C4-2B (cell line): ENCODE measurements at regions not wholly inside any gene's neighbourhood (a gene's known extent, or its start where the extent isn't known, plus 50 kb on each side); places are given as distances from the start of the nearest gene placed in this dataset.

ENCODE experiments used
- ZFX ChIP-seq: fragments of 450-650 bp; IDR thresholded peaks from 2 replicates; pipeline ENCODE4 v1.6.1; 2017
- TF ChIP-seq, protein P1 (sequence below): fragments of 450-650 bp; conservative IDR thresholded peaks from 2 replicates; pipeline ENCODE4 v1.5.1; 2017; ENCODE audit warnings: mild to moderate bottlenecking

DNA sequence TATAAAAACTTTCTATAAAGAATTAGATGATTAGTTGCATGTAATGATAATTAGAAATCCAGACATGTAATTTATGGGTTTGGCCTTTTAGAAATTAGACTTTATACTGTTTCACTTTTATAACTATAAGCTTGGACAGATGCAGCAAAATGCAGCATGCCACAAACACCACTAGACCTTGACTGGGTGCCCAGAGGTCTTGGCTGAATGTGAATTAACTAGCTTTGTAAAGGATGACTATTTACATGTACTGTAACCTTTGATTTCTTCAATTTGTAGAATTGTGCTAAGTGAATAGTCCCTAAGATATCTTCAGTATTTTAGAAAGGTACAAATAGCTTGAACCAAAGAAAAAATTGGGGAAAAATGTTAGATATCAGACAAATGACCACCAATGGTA, 2168.1 kb downstream of the MAT2B start:
- TF ChIP-seq, protein P1, sequence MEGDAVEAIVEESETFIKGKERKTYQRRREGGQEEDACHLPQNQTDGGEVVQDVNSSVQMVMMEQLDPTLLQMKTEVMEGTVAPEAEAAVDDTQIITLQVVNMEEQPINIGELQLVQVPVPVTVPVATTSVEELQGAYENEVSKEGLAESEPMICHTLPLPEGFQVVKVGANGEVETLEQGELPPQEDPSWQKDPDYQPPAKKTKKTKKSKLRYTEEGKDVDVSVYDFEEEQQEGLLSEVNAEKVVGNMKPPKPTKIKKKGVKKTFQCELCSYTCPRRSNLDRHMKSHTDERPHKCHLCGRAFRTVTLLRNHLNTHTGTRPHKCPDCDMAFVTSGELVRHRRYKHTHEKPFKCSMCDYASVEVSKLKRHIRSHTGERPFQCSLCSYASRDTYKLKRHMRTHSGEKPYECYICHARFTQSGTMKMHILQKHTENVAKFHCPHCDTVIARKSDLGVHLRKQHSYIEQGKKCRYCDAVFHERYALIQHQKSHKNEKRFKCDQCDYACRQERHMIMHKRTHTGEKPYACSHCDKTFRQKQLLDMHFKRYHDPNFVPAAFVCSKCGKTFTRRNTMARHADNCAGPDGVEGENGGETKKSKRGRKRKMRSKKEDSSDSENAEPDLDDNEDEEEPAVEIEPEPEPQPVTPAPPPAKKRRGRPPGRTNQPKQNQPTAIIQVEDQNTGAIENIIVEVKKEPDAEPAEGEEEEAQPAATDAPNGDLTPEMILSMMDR: no peak
- TF ChIP-seq ZFX: no peak
